Prostate gland (tissue), 2 donors: ENCODE measurements at regions not wholly inside any gene's neighbourhood (a gene's known extent, or its start where the extent isn't known, plus 50 kb on each side); places are given as distances from the start of the nearest gene placed in this dataset.

Experiments used
- DNase-seq: peaks from one replicate; pipeline ENCODE4 v3.0.0-alpha.2; 2019; ENCODE audit warnings: low spot score
- H3K27ac ChIP-seq, 2 donors: fragments of 200-600 bp; sonication (generic); 2 replicates each; pipeline ENCODE4 v1.5.1; 2017 to 2019
- H3K27me3 ChIP-seq: fragments of 200-600 bp; sonication (generic); replicated peaks from 2 replicates; pipeline ENCODE4 v1.5.1; 2019; ENCODE audit not compliant: insufficient read depth
- H3K36me3 ChIP-seq, 2 donors: fragments of 200-600 bp; sonication (generic); 1 replicate in 1 of 2; 2 replicates in 1 of 2; pipeline versions ENCODE4 v1.5.1 to v1.8.1; 2017 to 2019
- H3K4me1 ChIP-seq: fragments of 200-600 bp; sonication (generic); replicated peaks from 2 replicates; pipeline ENCODE4 v1.5.1; 2019
- H3K4me3 ChIP-seq, 2 donors: fragments of 200-600 bp; sonication (generic); 2 replicates each; pipeline ENCODE4 v1.5.1; 2017 to 2019
- H3K9me3 ChIP-seq: fragments of 200-600 bp; sonication (generic); 2 replicates; pipeline ENCODE4 v1.5.1; 2017
- POLR2A ChIP-seq: fragments of 450-650 bp; IDR thresholded peaks from one replicate; pipeline ENCODE4 v1.6.1; 2016; ENCODE audit warnings: antibody characterized with exemption, mild to moderate bottlenecking
- POLR2AphosphoS5 ChIP-seq: sonication (generic); formaldehyde crosslinking; IDR thresholded peaks from one replicate; pipeline ENCODE4 v1.6.1; 2017; ENCODE audit warnings: antibody characterized with exemption
- WGBS: methylation state at CpG from one replicate; pipeline ENCODE4 v1.1.5; 2018; 5-methylcytosine and 5-hydroxymethylcytosine counted together
- intact Hi-C: fragments of 100-400 bp; cut with DNase I; formaldehyde crosslinking; loops from one replicate; pipeline ENCODE4 v1.14.2; 2022
- TF ChIP-seq, protein P1 (sequence below), 4 experiments: fragments of 200-600 bp in 2 of 4; fragments of 450-650 bp in 2 of 4; sonication (generic) in 2 of 4; IDR thresholded peaks; 1 replicate in 3 of 4; 2 replicates in 1 of 4; pipeline ENCODE4 v1.5.1; 2016 to 2019; ENCODE audit warnings: antibody characterized with exemption in 4 of 4, mild to moderate bottlenecking in 2 of 4, moderate library complexity in 2 of 4

DNA sequence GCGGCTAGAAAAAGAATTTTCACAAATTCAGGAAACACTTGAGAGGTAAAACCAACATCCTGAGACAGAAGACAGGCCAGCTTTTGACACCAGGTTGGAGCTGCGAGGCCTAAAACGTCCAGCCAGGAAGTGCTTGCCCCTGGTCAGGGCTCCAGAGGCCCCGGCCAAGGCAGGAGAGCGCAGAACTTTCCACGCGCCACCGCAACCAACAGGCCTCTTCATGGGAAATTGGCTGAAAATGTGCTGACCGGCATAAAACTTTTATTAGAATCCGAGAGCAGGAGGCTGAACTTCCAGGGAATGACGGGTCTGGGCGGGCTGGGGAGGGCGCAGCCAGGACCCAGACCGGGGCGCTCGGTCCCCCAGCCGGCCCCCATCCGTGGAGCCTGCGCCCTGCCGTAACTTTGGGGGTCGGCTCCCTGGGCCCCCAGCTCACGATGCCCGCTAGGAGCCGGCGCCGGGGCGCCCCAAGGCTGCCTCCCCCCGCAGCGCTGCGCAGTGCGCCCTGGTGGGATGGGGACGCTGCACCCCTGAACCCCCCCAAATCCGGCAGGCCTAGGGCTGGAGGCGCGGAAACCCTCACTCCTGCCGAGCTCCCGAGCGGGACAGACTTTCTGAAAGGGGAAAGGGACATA is 414.0 kb upstream of the MKI67 start:
- no peak overlapping the region for H3K27ac ChIP-seq
- H3K36me3 ChIP-seq = no peaks in the 10 kb centered on the region
- no peaks in the 10 kb centered on the region for H3K27me3 ChIP-seq
- H3K9me3 ChIP-seq = no peaks in the 10 kb centered on the region
- H3K4me1 ChIP-seq = no peaks in the 10 kb centered on the region
- 31% methylated on average over 19 of the region's 38 CpGs for WGBS
- H3K4me3 ChIP-seq = peak overlapping the region in 1 of 2 donors; percentile 11
- DNase-seq = no peak
- no peak for TF ChIP-seq POLR2AphosphoS5
- no peak for TF ChIP-seq POLR2A
- TF ChIP-seq, protein P1, sequence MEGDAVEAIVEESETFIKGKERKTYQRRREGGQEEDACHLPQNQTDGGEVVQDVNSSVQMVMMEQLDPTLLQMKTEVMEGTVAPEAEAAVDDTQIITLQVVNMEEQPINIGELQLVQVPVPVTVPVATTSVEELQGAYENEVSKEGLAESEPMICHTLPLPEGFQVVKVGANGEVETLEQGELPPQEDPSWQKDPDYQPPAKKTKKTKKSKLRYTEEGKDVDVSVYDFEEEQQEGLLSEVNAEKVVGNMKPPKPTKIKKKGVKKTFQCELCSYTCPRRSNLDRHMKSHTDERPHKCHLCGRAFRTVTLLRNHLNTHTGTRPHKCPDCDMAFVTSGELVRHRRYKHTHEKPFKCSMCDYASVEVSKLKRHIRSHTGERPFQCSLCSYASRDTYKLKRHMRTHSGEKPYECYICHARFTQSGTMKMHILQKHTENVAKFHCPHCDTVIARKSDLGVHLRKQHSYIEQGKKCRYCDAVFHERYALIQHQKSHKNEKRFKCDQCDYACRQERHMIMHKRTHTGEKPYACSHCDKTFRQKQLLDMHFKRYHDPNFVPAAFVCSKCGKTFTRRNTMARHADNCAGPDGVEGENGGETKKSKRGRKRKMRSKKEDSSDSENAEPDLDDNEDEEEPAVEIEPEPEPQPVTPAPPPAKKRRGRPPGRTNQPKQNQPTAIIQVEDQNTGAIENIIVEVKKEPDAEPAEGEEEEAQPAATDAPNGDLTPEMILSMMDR (IDR thresholded peaks at IDR 0.05) = no peak
- intact Hi-C loops = no loop called here

GRCh38 chr10:128540781-128541761 is 414.8 kb upstream of the MKI67 start:
- Histone ChIP-seq H3K27me3 (no peaks in the 10 kb centered on the region), H3K4me1 (no peaks in the 10 kb centered on the region), H3K9me3 (no peaks in the 10 kb centered on the region), H3K27ac (no peak overlapping the region), H3K36me3 (no peaks in the 10 kb centered on the region), H3K4me3 (peak overlapping the region in 1 of 2 donors; percentile 11)
- 9% methylated on average over 46 of the region's 46 CpGs for WGBS
- TF ChIP-seq POLR2AphosphoS5 (peak; percentile 35), POLR2A (no peak)
- TF ChIP-seq, protein P1 (IDR thresholded peaks at IDR 0.05) = peak in 1 of 4 experiments; percentile 20
- peak; percentile 21 for DNase-seq
- intact Hi-C loops = no loop called here

DNA sequence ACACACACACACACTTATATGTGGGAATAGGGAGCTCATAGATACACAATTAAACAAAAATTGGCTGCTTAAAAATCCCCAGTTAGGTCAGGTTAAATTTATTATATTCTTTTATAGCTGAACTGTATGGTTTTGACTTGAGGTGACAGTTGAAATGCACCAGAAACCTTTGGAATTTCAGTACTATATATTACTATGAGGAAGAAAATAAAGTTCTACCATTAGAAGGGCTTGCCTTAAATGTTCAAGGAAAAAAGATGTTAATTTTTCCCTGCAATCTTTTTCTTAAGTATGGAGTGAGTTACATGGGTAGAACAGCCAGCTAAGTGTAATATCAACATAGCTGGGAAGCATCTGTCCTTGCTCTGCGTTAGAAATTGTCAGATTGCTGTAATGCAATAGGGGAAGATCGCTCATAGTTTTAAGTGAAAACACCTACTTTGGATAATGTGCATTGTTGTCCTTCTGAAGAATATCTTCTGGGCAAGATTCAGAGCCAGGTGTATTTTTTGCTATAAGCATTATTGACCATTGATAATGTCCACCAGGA is 415.8 kb upstream of the MKI67 start:
- 63% methylated on average over 2 of the region's 2 CpGs for WGBS
- no peak for DNase-seq
- H3K9me3 ChIP-seq = no peaks in the 10 kb centered on the region
- H3K4me3 ChIP-seq = no peak overlapping the region
- intact Hi-C loops = no loop called here
- no peaks in the 10 kb centered on the region for H3K36me3 ChIP-seq
- H3K27ac ChIP-seq = no peak overlapping the region
- TF ChIP-seq POLR2A (no peak), POLR2AphosphoS5 (no peak)
- TF ChIP-seq, protein P1 (IDR thresholded peaks at IDR 0.05) = no peak
- no peaks in the 10 kb centered on the region for H3K4me1 ChIP-seq
- H3K27me3 ChIP-seq = no peaks in the 10 kb centered on the region

GRCh38 chr10:128542659-128543058 is 416.4 kb upstream of the MKI67 start:
- Histone ChIP-seq H3K9me3 (no peaks in the 10 kb centered on the region), H3K27ac (no peak overlapping the region), H3K4me3 (no peak overlapping the region), H3K4me1 (no peaks in the 10 kb centered on the region), H3K36me3 (no peaks in the 10 kb centered on the region), H3K27me3 (no peaks in the 10 kb centered on the region)
- WGBS = 93% methylated on average over 7 of the region's 7 CpGs
- TF ChIP-seq, protein P1 (IDR thresholded peaks at IDR 0.05) = no peak
- no peak for TF ChIP-seq POLR2A
- intact Hi-C loops = no loop called here
- no peak for DNase-seq
